Activated CD4-positive, alpha-beta T cell treated with anti-CD3 and anti-CD28 coated beads, Interleukin-2, amount 50 U/mL, for 24 hours (primary cell): ENCODE measurements at regions not wholly inside any gene's neighbourhood (a gene's known extent, or its start where the extent isn't known, plus 50 kb on each side); places are given as distances from the start of the nearest gene placed in this dataset.
"Not testable (repeated sequence)": the region's sequence is repeated elsewhere in the genome, so short reads cannot be mapped to it uniquely, and the experiment has no call there.

Source experiments
- DNase-seq, 2 donors: peaks; one replicate each; pipeline ENCODE4 v3.0.0-alpha.2; 2020; ENCODE audit warnings: low read depth in 1 of 2, low spot score in 1 of 2

DNA sequence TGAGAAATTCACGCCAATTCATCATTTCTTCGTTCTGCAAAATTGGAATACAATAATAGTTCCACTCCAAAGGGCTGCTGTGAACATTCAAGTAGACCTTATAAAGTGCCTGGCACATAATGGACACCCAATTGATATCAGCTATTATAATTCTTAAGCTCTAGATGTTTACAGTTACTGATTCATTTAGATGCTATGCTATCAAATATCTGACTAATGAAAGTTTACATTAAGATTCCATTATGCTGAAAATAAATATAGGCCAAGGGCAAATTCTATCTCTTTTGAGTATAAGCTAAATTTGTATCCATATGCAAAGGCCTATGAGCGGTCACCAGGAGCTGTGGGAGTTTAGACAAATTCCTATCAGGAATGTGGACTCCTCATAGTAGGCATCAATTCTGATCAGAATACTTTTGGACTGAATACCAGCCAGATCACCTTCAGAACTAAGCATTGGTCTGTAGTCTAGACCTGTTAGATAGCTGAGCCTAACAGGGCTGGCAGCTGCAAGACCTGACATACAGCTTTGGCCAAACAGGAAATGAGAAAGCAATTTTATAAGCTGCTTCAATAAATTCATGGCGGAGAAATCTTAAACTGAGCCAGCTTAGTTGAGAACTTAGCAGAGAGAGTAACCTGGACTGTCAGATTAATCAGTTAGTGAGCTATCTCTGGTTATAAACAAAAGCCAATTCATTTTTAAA lies 384.3 kb upstream of the ACTRT1 start:
- DNase-seq, result no peak

DNA sequence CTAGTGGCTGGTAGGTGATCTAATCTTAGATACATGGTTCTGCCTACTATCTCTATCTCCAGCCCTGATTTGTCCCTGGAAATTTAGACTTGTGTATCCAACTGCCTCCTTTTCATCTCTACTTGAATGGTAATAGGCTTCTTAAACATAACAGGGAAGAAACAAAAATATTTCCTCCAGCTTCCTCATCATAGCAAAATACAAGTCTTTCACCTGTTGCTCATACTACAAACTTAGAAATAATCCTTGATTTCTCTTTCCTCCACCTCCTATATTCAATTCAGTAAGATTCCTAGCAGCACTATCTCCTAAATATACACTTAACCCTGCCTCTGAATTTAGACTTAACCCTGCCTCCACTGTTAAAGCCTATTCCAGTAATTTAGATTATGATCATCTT lies 373.3 kb upstream of the ACTRT1 start:
- DNase-seq, result no peak

DNA sequence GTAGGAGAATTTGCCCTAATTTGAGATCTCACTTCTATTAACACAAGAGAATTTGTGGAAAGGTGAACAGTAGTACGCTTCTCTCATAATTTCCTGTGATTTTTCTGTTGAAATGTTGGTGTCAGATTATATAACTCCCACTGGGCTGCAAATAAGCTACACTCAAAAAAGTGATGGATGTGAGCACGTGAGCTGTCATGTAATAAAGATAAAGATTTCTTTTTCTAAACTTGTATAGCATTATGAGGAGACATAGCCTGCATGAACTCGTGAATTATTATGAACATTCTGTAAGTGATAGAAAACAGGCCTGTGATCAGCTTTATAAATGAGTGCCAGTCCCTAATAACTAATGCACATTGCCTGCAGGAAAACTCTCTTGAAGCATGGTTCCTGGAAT lies 356.6 kb upstream of the ACTRT1 start:
- no peak for DNase-seq

DNA sequence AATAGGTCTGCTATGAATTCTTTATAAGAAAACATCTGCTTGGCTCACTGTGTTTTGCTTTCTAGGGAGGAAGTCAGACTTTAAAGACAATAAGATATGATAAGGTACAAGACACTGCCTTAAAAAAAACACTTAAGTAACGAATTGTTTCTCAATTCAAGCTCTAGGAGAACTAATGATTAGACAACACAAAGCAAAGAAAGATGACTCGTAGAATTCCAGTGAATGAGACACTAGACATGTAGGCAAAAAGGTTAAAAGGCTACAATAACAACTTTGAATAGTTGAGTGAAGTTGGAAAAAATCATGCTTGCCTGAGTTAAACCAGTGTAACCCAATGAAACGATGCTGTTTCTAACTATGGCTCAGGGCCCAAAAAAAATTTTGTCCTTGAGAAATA lies 344.4 kb upstream of the ACTRT1 start:
- no peak for DNase-seq

DNA sequence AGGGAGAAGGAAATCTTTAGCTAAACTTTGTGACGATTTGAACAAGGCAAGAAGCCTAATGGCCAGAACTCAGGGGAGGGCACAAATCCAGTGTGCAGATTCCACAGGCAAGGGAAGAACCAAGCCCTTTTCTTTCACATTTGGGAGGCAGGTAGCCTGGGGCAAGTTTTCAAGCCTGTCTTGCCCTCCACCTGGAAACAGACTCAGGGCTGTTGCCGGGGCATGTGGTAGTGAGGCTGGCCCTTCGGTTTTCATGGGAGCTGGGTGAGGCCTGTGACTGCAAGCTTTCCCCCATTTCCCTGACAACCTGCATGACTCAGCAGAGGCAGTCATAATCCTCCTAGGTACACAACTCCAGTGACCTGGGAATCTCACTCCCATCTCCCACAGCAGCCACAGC lies 331.6 kb upstream of the ACTRT1 start:
- DNase-seq, result not testable (repeated sequence)

DNA sequence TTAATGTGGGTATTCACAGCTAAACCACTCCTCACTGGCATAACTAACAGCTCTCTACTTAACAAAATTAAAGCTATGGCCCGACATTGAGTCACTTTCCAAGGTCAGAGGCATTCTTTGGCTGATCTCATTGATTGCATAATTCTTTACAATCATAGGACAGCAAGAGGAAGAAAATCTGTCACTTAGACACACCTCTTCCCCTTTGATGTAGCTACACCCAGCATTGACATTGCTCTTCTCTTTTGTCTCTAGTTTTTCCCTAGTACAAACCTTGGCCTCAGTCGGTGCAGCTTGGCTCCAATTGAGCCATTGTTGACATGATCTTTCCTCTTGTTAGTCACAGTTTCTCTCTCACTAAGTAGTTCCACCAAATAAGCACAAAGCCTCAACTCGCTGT lies 313.3 kb upstream of the ACTRT1 start:
- no peak for DNase-seq

DNA sequence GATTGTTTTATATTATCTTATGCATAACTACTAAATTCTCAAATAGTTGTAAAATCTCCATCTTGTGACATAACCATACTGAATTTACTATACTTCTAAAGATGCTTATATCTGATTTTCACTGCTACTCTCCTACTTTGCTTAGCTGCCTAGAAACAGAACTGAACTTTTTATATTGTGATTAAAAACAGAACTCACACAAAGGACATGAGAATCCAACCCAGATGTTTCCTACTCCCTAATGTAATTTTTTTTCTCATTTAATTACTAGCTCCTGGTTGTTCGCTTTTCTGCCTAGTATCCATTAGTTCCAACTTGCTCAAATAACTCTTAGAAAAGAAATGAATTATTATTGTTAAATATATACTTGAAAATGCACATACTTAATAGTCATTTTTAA lies 283.5 kb upstream of the ACTRT1 start:
- no peak for DNase-seq

DNA sequence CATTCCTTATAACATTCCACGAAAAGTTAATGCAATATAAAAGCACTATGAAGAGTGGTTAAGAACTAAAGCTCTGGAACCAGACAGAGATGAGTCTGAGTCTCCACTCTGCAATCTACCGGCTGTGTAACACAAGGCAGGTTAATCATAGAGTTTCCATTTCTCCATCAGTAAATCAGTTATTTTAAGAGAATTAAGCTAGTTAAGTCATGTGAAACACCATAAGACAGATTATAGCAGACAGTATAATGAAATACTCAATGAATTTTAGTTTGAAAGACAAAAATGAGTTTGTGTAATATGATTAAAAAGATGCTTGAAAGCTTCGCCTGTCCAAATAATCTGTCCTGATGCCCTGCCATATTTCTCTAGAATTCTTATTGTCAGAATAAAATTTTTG lies 282.6 kb upstream of the ACTRT1 start:
- no peak for DNase-seq

DNA sequence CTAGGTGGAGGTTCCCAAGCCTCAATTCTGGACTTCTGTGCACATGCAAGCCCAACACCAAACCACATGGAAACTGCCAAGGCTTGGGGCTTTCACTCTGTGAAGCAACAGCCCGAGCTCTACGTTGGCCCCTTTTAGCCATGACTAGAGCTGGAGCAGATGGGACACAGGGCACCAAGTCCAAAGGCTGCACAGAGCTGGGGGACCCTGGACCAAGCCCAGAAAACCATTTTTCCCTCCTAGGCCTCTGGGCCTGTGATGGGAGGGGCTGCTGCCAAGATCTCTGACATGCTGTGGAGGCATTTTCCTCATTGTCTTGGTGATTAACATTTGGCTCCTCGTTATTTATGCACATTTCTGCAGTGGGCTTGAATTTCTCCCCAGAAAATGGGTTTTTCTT lies 258.7 kb upstream of the ACTRT1 start:
- no peak for DNase-seq

DNA sequence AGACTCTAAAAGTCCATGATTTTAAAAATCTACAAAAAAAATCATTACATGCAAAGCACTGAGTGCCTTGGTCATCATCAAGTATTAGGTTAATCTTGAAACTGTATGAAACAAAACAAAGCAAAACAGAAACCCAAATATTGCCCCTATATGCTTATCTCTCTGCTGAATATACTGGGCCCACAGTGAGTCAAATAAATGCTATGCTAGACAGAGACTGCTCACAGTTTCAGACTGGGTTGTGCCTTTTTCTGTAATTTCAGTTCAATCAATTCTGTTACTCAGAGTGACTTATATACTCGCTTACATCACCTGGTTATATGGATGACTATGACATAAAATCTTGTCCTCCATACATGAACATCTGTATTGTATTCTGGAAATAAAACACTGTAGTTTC lies 257.1 kb upstream of the ACTRT1 start:
- DNase-seq, result no peak

DNA sequence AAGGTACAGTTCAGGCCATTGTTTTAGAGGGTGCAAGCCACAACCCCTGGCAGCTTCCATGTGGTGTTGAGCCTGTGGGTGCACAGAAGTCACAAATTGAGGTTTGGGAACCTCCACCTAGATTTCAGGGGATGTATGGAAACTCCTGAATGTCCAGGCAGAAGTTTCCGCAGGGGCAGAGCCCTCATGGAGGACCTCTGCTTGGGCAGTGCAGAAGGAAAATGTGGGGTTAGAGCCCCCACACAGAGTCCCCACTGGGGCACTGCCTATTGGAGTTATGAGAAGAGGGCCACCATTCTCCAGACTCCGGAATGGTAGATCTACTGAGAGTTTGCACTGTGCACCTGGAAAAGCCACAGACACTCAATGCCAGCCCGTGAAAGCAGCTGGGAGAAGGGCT lies 242.0 kb upstream of the ACTRT1 start:
- no peak for DNase-seq

DNA sequence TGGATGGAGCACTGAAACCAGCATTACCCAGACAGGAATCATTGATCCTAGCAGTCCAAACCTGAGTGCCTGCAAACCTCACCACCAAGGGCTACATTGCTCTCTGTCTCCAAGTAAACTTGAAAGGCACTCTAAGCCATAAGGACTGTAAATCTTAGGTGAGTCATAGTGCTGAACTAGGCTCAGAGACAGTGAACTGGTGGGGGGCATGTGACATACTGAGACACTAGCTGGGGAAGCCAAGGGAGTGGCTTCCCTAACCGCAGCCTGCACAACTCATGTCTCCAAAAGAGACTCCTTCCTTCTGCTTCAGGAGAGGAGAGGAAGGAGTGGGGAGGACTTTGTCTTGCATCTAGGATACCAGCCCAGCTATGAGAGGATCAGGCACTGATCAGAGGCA lies 235.5 kb upstream of the ACTRT1 start:
- no peak for DNase-seq

DNA sequence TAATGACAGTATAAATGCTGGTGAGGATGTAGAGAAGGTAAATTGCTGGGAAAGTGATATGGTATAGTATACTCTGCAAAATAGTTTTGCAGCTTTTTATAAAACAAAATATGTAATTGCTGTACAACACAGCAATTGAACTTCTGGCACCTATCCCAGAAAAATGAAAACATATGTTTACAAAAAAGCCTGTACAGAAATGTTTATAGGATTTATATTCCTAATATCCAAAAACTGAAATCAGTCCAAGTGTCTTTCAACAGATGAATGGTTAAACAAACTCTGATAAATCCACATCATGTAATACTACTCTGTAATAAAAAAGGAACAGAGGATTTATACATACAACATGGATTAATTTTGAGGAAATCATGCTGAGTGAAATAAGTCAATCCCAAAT lies 198.4 kb upstream of the ACTRT1 start:
- DNase-seq, result no peak

DNA sequence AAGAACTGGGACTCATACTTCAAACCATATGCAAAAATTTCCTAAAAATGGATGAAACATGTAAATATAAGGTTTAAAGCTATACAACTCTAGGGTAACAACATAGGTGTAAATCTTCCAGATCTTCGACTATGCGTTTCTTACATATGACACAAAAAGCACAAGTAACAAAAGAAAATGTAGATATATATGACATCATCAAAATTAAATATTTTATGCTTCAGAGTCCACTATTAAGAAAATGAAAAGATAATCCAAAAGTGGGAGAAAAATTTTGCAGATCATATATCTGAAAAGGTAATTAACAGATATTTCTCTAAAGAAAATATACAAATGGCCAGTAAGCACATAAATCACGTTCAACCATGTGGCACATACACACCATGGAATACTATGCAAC lies 164.2 kb upstream of the ACTRT1 start:
- no peak for DNase-seq

DNA sequence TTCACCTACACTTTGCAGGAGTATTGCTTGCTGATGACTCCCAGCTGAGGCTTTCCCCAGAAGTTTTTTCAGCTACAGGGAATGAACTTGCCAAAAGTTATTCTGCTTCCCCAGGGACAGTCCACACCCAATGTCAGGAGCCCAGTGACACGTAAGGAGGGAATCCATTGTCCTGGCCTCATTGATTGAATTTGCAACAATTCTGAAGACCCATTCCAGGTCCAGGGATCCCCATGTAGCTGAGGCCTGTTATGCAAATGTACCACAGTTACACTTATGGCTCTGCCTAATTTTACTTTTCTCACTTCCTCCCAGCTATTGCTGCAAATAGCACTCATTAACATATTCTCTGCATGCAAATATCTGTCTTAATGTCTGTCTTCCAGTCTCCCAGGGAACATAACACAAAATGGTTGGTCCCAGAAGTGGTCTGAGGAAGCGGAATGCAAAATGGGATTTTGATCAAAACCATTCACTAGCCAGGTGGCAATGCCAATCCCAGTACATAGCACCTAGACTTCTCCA lies 113.7 kb upstream of the ACTRT1 start:
- no peak for DNase-seq

DNA sequence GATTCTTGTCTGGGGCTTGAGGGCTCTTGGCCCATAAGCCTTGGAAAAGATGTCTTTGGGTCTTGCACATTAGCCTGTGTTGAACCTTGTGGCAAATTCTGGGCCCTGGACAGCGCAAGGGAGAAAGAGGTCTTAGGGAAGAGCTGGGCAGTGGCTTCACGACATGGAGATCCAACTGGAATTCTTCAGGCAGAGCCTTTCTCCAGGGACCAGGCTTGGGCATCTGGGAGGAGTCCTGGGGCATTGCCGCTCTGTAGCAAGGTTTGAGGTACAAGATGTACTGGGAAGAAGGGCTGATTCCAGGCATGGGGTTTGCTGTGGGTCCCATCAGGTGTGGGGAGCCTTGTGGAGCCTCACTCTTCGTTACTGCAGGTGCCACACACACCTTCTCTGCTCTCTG lies 104.0 kb upstream of the ACTRT1 start:
- no peak for DNase-seq

DNA sequence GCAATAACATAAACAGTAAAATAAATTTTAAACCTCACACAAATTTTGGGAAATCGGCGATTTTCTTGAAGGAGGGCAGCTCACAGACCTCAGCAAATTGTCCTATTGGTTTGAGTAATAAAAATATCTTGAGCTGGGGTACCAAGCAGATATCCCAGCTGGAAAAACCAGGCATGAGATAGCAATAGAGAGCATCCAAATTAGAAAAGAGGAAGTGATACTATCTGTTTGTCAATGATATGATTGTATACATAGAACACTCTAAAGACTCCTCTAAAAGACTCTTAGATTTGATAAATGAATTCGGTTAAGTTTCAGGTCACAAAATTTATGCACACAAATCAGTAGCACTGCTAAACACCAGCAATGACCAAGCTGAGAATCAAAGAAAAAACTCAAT lies 90.5 kb upstream of the ACTRT1 start:
- DNase-seq, result no peak

DNA sequence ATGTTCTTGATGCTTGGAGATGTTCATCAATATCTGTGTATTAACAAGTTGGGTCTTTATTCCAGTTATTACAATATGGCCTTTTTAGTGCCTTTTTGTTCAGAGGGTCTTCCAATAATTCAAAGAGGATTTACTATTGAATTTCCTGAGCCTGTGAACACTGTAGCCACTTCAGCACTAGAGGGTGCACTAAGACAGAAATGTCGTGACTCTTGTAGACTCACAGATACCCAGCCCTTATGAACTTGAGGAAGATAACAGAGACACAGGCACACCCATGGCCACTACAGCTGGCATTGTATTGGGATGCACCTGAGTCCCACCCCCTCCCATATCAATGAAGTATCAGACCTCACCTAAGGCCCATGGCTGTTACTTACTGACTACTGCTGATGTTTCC lies 54.4 kb upstream of the ACTRT1 start:
- no peak for DNase-seq

DNA sequence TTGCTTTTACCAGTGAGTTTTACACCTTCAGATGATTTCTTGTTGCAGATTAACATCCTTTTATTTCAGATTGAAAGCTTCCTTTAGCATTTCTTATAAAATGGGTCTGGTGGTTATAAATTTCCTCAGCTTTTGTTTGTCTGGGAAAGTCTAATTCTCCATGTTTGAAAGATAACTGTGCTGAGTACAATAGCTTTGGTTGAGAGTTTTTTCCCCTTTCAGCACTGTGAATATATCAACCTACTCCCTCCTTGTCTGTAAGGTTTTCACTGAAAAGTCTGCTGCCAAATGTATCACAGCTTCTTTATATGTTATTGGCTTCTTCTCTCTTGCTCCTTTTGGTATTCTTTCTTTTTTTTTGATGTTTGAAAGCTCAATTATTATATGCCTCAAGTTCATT lies 53.5 kb upstream of the ACTRT1 start:
- DNase-seq, result no peak
